ENCODE measurements at regions not wholly inside any gene's neighbourhood (a gene's known extent, or its start where the extent isn't known, plus 50 kb on each side); places are given as distances from the start of the nearest gene placed in this dataset.

DNA sequence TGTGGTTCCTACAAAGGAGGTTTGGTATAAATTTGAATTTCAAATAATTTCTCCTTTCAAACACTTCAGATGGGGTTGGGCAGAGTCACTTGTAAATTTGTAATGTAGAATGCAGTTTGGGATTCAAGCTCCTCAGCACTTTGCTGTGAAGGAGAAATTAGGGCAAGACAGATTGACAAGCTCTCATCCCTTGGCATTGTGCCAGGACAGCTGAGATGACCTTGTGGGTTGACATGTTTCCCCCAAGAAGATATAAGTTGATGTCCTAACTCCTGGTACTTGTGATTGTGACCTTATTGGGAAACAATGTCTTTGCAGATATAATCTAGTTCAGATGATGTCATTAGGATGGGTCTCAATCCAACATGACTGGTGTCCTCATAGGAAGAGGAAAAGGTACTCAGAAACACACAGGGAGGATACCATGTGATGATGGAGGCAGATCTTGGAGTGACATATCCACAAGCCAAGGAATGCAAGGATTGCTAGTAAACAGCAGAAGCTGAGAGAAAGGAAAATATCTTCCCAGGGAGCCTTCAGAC lies 408.3 kb downstream of the MED10 start:
- TF ChIP-seq EZH2 (IDR thresholded peaks at IDR 0.05; ENCODE audit: low read length) = no peak
- TF ChIP-seq, protein P1, sequence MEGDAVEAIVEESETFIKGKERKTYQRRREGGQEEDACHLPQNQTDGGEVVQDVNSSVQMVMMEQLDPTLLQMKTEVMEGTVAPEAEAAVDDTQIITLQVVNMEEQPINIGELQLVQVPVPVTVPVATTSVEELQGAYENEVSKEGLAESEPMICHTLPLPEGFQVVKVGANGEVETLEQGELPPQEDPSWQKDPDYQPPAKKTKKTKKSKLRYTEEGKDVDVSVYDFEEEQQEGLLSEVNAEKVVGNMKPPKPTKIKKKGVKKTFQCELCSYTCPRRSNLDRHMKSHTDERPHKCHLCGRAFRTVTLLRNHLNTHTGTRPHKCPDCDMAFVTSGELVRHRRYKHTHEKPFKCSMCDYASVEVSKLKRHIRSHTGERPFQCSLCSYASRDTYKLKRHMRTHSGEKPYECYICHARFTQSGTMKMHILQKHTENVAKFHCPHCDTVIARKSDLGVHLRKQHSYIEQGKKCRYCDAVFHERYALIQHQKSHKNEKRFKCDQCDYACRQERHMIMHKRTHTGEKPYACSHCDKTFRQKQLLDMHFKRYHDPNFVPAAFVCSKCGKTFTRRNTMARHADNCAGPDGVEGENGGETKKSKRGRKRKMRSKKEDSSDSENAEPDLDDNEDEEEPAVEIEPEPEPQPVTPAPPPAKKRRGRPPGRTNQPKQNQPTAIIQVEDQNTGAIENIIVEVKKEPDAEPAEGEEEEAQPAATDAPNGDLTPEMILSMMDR (optimal IDR thresholded peaks at IDR 0.05 in 1 of 3, IDR thresholded peaks at IDR 0.05 in 1 of 3, conservative IDR thresholded peaks at IDR 0.05 in 1 of 3; ENCODE audit: extremely low read depth in 1 of 3, insufficient read depth in 2 of 3, low read length in 3 of 3) = no peak

Data from keratinocyte (primary cell).